A673 (cell line): ENCODE measurements at regions not wholly inside any gene's neighbourhood (a gene's known extent, or its start where the extent isn't known, plus 50 kb on each side); places are given as distances from the start of the nearest gene placed in this dataset.

Experiments
- BruUV-seq: library from RNA; stranded (reverse); fragments of 400-500 nt; replicated peaks from 2 replicates; lab custom pipeline; 2021; lab: Mats Ljungman, UMichigan
- CTCF ChIA-PET: fragments of 300-600 bp; sonication (Branson Sonifier 250); formaldehyde crosslinking; loops from one replicate; lab custom pipeline; 2022; ENCODE audit warnings: antibody characterized with exemption; lab: Charles Lee
- POLR2A ChIA-PET: fragments of 300-600 bp; sonication (Branson Sonifier 250); formaldehyde crosslinking; loops from one replicate; lab custom pipeline; 2022; ENCODE audit warnings: antibody characterized with exemption; ENCODE audit not compliant: low non-redundant PET; lab: Charles Lee
- DNase-seq: peaks from one replicate; pipeline ENCODE4 v3.0.0-alpha.2; 2015; ENCODE audit warnings: low spot score
- H3K27ac ChIP-seq: fragments of 200-600 bp; sonication (generic); 2 replicates; pipeline ENCODE4 v1.5.1; 2016; ENCODE audit warnings: mixed run types, low read depth, mild to moderate bottlenecking, mixed read lengths, antibody characterized with exemption, low read length; ENCODE audit not compliant: poor library complexity, severe bottlenecking
- H3K27me3 ChIP-seq: fragments of 200-600 bp; sonication (generic); replicated peaks from 2 replicates; pipeline ENCODE4 v1.6.1; 2017; ENCODE audit warnings: mixed run types, low read depth, mild to moderate bottlenecking, mixed read lengths, antibody characterized with exemption, low read length; ENCODE audit not compliant: insufficient read depth, poor library complexity
- H3K36me3 ChIP-seq: fragments of 200-600 bp; sonication (generic); 2 replicates; pipeline ENCODE4 v1.6.1; 2016; ENCODE audit warnings: mixed run types, mild to moderate bottlenecking, mixed read lengths, antibody characterized with exemption, low read length; ENCODE audit not compliant: insufficient read depth, poor library complexity, severe bottlenecking
- H3K4me1 ChIP-seq: fragments of 200-600 bp; sonication (generic); 2 replicates; pipeline ENCODE4 v1.6.1; 2017; ENCODE audit warnings: mixed run types, mild to moderate bottlenecking, mixed read lengths, antibody characterized with exemption, low read length; ENCODE audit not compliant: insufficient read depth, poor library complexity, severe bottlenecking
- H3K4me3 ChIP-seq: fragments of 200-600 bp; sonication (generic); 2 replicates; pipeline ENCODE4 v1.5.1; 2016; ENCODE audit warnings: low read depth, mixed run types, mild to moderate bottlenecking, mixed read lengths, low read length; ENCODE audit not compliant: poor library complexity, severe bottlenecking
- H3K9me3 ChIP-seq: fragments of 200-600 bp; sonication (generic); 2 replicates; pipeline ENCODE4 v1.6.1; 2016; ENCODE audit warnings: mixed run types, low read depth, mild to moderate bottlenecking, mixed read lengths, antibody characterized with exemption, low read length; ENCODE audit not compliant: poor library complexity, severe bottlenecking
- CTCF ChIP-seq: fragments of 300-800, 200-600 bp; sonication (generic); conservative IDR thresholded peaks from 2 replicates; pipeline ENCODE4 v1.5.1; 2017; ENCODE audit warnings: low read depth, mild to moderate bottlenecking, antibody characterized with exemption, low read length, moderate library complexity, mixed read lengths
- EZH2 ChIP-seq: fragments of 200-600 bp; sonication (generic); IDR thresholded peaks from 2 replicates; pipeline ENCODE4 v1.6.1; 2017; ENCODE audit warnings: borderline replicate concordance, low read depth, mild to moderate bottlenecking, mixed read lengths, antibody characterized with exemption, low read length; ENCODE audit not compliant: poor library complexity, severe bottlenecking
- intact Hi-C: fragments of 100-400 bp; cut with micrococcal nuclease; formaldehyde crosslinking; loops from one replicate; pipeline ENCODE4 v1.10.0; 2022; ENCODE audit not compliant: unreplicated experiment

GRCh38 chr12:19891936-19892591, 452.8 kb downstream of the AEBP2 start:
- no peaks in the 10 kb centered on the region for H3K36me3 ChIP-seq
- no peaks in the 10 kb centered on the region for H3K27me3 ChIP-seq
- POLR2A ChIA-PET, result interaction anchor here (0.7 kb wide), 1 partner anchor 17 kb away, joined by 16 read pairs; no protein-coding TSS in a partner anchor
- no peak overlapping the region for H3K27ac ChIP-seq
- TF ChIP-seq EZH2 (no peak), CTCF (no peak)
- H3K4me3 ChIP-seq, result no peak overlapping the region
- peak; percentile 52 for DNase-seq
- CTCF ChIA-PET, result no interaction called here
- H3K4me1 ChIP-seq, result peaks cover 5% of the 10 kb centered on the region
- H3K9me3 ChIP-seq, result no peaks in the 10 kb centered on the region
- intact Hi-C loops, result loop anchor here (5.0 kb wide), 2 partner anchors 135 to 155 kb away; no protein-coding TSS in a partner anchor
- BruUV-seq, result no TSS peak

GRCh38 chr12:19893514-19893913, 454.2 kb downstream of the AEBP2 start:
- ChIA-PET CTCF (interaction anchor here (0.6 kb wide), 1 partner anchor 165 kb away, joined by 3 read pairs; no protein-coding TSS in a partner anchor), POLR2A (no interaction called here)
- H3K4me1 ChIP-seq, result peaks cover 5% of the 10 kb centered on the region
- no peaks in the 10 kb centered on the region for H3K36me3 ChIP-seq
- no peaks in the 10 kb centered on the region for H3K9me3 ChIP-seq
- intact Hi-C loops, result loop anchor here (5.0 kb wide), 2 partner anchors 136 to 156 kb away; no protein-coding TSS in a partner anchor
- H3K4me3 ChIP-seq, result no peak overlapping the region
- TF ChIP-seq CTCF, result peak; percentile 52
- TF ChIP-seq EZH2, result no peak
- no peak overlapping the region for H3K27ac ChIP-seq
- H3K27me3 ChIP-seq, result no peaks in the 10 kb centered on the region
- peak; percentile 45 for DNase-seq
- no TSS peak for BruUV-seq

GRCh38 chr12:19894050-19894449, 454.8 kb downstream of the AEBP2 start:
- peak; percentile 24 for DNase-seq
- intact Hi-C loops, result loop anchor here (5.0 kb wide), 2 partner anchors 137 to 157 kb away; no protein-coding TSS in a partner anchor
- ChIA-PET CTCF (interaction anchor here (0.6 kb wide), 1 partner anchor 164 kb away, joined by 3 read pairs; no protein-coding TSS in a partner anchor), POLR2A (no interaction called here)
- H3K27me3 ChIP-seq, result no peaks in the 10 kb centered on the region
- H3K9me3 ChIP-seq, result no peaks in the 10 kb centered on the region
- BruUV-seq, result no TSS peak
- no peak overlapping the region for H3K27ac ChIP-seq
- H3K36me3 ChIP-seq, result no peaks in the 10 kb centered on the region
- TF ChIP-seq CTCF, result no peak
- TF ChIP-seq EZH2, result no peak
- H3K4me3 ChIP-seq, result no peak overlapping the region
- peaks cover 5% of the 10 kb centered on the region for H3K4me1 ChIP-seq
